ENCODE measurements at regions not wholly inside any gene's neighbourhood (a gene's known extent, or its start where the extent isn't known, plus 50 kb on each side); places are given as distances from the start of the nearest gene placed in this dataset.

GRCh38 chr13:33377825-33378224, 92.3 kb upstream of the STARD13 start:
- TF ChIP-seq EZH2 (IDR thresholded peaks at IDR 0.05; ENCODE audit: borderline replicate concordance, control insufficient read depth, low read depth, low read length) (no peak), CEBPB (IDR thresholded peaks at IDR 0.05; ENCODE audit: borderline replicate concordance in 1 of 2, low read depth in 2 of 2, low read length in 2 of 2) (no peak)

All from GM12878 (cell line).